NCI-H69 (cell line): ENCODE measurements at regions not wholly inside any gene's neighbourhood (a gene's known extent, or its start where the extent isn't known, plus 50 kb on each side); places are given as distances from the start of the nearest gene placed in this dataset.

Source experiments
- DNase-seq: peaks from one replicate; lab custom pipeline; 2025; lab: John Stamatoyannopoulos, UW

DNA sequence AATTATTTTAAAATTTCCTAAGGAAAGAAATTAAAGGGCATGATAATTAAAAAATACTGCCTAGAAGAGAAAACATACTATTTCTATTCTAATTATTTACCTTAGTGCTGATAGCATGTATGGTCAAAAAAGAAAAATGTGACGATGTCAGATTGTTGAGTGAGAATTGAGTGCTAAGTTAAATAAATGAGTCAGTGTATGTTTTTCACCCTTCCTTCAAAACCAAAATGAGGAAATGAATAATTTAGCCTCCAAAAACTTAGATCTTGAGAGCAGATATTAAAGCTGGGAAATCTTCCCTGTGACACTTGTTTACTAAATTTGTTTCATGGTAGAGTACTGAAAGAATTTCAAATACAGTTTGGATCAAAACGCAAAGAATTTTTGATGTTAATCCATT is 58.6 kb upstream of the NYAP2 start:
- no peak for DNase-seq

GRCh38 chr2:225337183-225337582 is 62.3 kb upstream of the NYAP2 start:
- DNase-seq: no peak

DNA sequence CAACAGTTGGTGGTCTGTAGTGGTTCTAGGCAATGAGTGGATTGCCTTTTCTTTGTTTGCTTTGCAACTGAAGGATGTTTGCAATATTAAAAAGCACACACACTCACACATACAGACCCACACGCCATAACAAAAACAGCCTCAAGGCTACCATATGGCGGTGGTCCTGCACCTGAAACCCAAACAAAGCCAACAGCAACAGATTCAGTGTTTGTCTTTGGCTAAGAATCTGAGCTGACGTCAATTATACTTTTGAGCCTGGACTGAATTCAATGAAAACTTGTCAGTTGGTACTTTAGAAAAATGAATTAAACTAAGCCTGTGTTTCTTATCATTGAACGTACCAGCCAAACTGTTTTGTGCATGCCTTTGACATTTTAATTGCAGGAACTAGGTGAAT is 65.0 kb upstream of the NYAP2 start:
- peak; percentile 97 for DNase-seq

DNA sequence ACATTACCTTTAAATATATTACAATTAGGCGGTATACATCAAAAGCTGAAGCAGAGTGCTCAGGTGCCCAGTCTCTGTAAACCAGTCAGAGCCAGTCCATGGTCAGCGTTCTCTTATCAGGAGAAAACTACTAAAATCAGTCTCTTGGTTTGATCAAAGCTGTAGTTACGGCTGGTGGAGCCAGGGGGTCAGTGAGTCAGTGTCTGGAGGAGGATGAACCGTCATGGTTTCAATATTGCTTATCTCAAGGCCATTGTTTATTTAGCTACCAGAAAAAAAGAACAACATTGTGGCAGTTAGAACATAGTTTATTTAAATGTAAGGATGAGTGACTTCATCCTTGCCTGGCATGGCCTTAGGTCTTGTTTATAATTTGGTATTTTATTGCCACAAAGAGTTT is 71.3 kb upstream of the NYAP2 start:
- no peak for DNase-seq

DNA sequence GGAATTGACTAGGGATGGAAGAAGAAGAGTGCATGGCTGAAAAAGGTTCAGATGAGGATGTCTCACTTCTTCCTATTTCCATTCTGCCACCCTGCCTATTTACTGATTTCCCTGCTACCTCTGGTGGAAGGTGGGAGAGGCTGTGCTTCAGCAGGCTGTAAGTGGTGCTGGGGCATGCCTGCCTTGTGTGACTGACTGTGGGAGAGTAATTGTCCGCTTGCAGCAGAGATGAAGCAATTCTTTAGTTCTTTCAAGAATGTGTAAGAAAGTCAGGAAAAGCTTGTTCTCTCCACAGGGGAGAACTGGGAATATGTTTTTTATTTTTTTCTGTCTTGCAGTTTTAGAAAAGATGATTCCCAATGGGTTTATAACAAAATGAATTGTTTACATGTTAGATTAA is 72.5 kb upstream of the NYAP2 start:
- peak; percentile 60 for DNase-seq

DNA sequence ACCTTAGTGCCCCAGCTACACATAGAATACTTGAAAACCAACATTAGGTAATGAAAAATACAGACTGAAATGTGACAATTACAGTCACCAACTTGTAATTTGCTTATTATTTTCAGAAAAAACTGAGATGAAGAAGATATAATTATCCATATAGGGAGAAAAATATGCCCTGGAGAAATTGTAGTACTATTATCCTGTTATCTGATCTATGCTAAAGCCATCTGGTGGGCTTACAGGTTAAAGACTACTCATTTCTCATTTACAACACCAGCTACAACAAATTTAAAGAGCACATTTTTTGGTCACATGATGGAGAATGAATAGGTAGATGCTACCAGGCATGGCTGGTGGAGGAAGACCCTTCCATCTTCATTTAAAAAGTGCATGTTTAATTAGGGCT is 79.6 kb upstream of the NYAP2 start:
- peak; percentile 63 for DNase-seq

DNA sequence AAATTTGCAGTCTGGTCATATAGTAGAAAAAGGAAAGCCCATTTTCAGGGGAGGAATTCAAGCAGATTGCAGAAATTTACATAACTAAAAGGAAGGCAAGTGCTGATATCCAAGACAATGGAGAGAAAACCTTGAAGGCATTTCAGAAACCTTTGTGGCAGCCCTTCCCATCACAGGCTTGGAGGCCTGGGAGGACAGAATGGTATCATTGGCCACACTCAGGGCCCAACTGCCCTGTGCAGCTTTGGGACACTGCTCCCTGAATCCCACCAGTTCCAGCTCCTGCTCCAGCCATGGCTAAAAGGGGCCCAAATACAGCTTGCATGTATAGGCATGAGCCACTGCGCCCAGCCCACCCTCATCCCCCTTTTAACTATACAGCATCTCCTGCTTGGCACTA is 81.1 kb upstream of the NYAP2 start:
- DNase-seq: no peak

- no peak for DNase-seq
Observed at GRCh38 chr2:225317186-225317585, 82.3 kb upstream of the NYAP2 start.

- peak; percentile 60 for DNase-seq
Observed at GRCh38 chr2:225310745-225311144, 88.8 kb upstream of the NYAP2 start.

- DNase-seq: peak; percentile 69
Observed at GRCh38 chr2:225309516-225309915, 90.0 kb upstream of the NYAP2 start.

GRCh38 chr2:225296951-225297350 is 102.6 kb upstream of the NYAP2 start:
- DNase-seq: no peak

DNA sequence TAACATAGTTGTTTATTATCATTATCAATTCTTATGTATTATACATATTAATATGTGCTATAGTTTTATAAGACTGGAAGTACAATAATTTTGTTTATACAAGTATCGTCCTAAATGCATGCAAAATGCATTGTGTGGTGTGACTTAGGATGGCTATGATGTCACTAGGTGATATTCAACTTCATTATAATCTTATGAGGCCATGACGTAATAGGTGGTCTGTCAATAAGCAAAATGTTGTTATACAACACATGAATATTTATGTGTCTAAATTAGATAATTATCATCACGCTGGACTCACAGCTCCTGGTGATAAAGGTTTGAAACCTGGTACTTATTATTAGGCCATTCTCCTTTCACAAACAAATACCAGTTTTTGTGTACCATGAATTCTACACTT is 104.4 kb upstream of the NYAP2 start:
- no peak for DNase-seq

GRCh38 chr2:225293638-225294037 is 105.9 kb upstream of the NYAP2 start:
- DNase-seq: no peak

DNA sequence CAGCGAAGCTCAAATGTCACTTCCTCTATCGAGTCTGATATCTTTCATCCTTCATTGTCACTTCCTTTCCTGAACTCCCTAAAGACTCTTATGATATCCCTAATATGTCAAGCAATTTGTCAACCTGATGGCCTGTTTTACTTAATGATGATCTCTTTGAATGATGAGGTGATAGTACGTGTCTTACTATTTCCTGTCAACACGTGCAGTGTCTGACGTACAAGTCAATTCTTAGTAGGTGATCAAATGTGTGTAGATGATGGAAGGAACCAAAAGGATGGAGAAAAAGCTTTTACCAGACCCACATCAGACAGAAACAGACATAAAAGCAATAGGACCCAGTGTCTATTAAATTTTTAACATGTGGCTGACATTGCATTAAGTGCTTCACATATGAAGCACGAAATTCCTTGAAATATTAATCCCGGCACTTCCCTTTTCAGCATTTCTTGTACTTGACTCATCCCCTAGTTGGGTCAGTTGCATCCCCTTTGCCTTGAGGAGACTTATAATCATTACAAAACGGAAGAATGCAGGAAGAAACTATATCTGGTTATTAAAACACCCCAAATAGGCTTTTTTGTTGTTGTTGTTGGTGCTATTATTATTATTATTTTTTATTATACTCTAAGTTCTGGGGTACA is 108.6 kb upstream of the NYAP2 start:
- no peak for DNase-seq

- no peak for DNase-seq
Observed at GRCh38 chr2:225289659-225290058, 109.9 kb upstream of the NYAP2 start.

DNA sequence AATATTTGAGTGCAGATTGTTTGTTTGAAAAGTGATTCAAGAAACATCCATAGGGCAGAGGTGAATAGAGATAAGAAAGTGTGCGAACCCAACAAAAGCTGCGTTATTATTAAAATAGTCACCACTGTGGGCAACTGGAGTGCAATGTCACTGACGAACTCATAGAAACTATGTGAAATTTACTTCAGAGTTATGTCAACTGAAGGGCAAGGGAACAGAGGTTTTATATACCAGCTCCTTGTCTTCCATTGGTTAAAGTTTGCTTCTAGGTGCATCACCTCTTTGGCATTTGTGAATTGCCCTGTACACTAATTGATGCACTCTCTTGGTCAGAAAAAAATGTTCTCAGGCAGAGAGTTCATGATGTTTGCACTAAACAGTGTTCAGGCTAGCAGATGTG is 110.5 kb upstream of the NYAP2 start:
- DNase-seq: no peak

DNA sequence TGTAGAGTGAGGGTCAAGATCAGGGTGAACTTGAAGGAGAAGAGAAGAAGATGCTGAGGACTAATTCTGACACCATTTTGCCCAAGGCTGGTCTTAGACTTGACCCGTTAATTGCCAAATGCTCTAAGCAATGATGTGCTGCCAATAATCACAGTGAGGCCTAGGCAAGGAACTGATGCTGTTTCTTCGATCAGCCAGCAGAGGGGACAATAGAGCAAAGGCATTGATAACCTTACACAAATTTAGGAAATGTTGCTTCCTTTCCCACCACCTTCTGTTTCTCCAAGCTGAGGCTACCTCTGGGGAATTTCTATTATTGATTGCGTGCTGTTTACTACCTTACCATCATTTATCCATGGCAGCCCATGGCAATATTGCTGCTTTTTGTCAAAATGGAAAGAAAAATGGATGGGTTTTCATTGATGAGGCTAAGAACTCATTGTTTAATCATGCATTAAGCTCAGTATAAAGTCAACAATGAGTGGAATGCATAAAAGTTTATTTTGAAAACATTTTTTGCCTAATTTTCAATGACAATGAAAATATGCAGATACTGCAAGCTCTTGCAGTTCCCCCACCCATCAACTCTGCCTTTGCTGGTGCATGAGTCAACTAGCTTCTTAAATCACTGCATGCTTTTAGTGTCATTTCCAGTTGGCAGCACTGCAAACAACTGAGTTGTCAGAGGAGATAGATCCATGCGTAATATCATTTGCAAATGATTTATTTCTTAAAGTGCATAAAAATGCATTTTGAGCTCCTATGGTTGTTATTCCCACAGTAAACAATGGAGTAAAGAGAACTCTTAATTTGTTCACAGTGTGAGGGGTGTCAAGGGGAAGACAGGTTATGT is 116.4 kb upstream of the NYAP2 start:
- peak; percentile 62 for DNase-seq

- DNase-seq: peak; percentile 68
Observed at GRCh38 chr2:225276207-225276606, 123.3 kb upstream of the NYAP2 start.

GRCh38 chr2:225275443-225275842 is 124.1 kb upstream of the NYAP2 start:
- DNase-seq: peak; percentile 18

DNA sequence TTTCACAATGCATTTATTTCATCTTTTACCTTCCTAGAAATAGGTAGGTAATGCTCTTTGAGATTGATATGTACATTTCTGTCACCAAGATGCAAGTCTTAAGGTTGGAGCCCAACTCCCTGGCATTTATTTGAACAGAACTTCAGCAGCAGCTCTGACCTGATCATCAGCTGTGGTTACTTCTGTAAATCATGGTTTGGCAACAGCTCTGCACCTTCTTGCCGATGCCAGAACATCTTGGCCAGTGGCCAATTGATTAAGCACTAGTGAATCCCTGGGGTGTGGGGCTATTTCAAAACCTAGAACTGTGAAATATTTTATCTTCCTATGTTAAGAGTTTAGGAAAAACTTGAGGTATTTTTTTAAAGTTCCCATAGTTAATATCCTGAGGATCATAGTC is 124.8 kb upstream of the NYAP2 start:
- peak; percentile 93 for DNase-seq

DNA sequence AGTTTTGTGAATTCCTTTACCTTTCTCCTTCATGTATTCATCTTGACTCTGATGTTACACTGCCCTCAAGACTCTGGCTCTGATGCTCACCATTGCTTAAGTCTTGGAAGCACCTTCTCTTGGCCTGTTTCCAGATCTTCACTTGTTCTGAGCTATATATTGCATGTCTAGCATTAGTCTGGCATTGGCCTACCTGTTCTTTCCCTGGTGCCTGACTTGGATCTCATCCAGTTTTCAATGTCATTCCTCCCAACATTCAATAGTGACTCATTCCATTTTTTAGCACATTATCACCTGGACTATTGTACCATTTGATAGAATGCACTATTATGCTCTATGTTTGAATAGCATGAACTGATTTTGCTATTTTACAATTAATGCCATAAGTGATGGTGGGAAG is 127.3 kb upstream of the NYAP2 start:
- peak; percentile 68 for DNase-seq

DNA sequence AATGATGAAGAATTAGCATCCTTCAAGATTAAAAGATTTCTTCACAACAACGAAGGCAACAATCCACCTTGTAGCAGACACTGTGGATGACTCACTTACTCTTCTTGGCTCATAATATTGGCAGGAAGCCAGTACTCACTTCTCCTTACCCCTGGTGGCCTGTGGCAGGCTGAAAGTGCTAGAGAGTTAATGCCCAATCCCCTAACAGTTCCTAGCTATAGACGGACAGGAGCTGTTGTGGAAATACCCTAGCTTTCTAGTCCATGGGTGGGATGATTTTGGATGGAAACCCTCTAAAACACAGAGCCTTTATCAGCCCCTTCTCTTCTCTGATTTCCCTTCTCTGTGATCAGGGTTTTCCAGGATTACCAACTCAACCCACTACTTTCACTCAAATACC is 128.6 kb upstream of the NYAP2 start:
- DNase-seq: peak; percentile 91

- DNase-seq: peak; percentile 77
Observed at GRCh38 chr2:225270053-225270452, 129.5 kb upstream of the NYAP2 start.

- no peak for DNase-seq
Observed at GRCh38 chr2:225254363-225254762, 145.1 kb upstream of the NYAP2 start.
